ENCODE measurements at regions not wholly inside any gene's neighbourhood (a gene's known extent, or its start where the extent isn't known, plus 50 kb on each side); places are given as distances from the start of the nearest gene placed in this dataset.

GRCh38 chr2:217283460-217283859 lies 423.6 kb upstream of the TNP1 start:
- no peaks in the 10 kb centered on the region for H3K79me2 ChIP-seq (ENCODE audit: insufficient read depth, low read length)
- in situ Hi-C loops (cut with HindIII; ENCODE audit: extremely low pct_ligation_motif_present, low pct_unique_long_range_greater_than_20kb) = no loop called here
- intact Hi-C loops (cut with micrococcal nuclease; ENCODE audit: unreplicated experiment) = no loop called here
- H3K9ac ChIP-seq (ENCODE audit: insufficient read depth, low read depth, low read length) = no peak overlapping the region
- FAIRE-seq (no peak), DNase-seq (ENCODE audit: low spot score) (no peak), ATAC-seq (no peak)
- H3K36me3 ChIP-seq (replicated peaks in 1 of 2; ENCODE audit: control insufficient read depth in 1 of 2, insufficient read depth in 2 of 2, low read length in 2 of 2) = no peaks in the 10 kb centered on the region
- 0 out of 5 replicates have a peak, but pooled peaks cover 0 to 3% of the 10 kb centered on the region in 2 experiments for H3K27me3 ChIP-seq (ENCODE audit: control insufficient read depth in 1 of 2, insufficient read depth in 2 of 2, low read length in 2 of 2)
- no peak overlapping the region for H3K4me3 ChIP-seq (replicated peaks in 1 of 3; ENCODE audit: insufficient read depth in 1 of 3, low read depth in 2 of 3, low read length in 3 of 3)
- no TSS peak for BruUV-seq (replicated peaks)
- no peaks in the 10 kb centered on the region for H3K4me1 ChIP-seq (ENCODE audit: insufficient read depth, low read length)
- TF ChIP-seq KAT8 (CRISPR knock-in tag; IDR thresholded peaks at IDR 0.05) = no peak
- TF ChIP-seq ZNF329 (CRISPR knock-in tag; IDR thresholded peaks at IDR 0.05; ENCODE audit: low read depth) = no peak
- no peak for TF ChIP-seq U2AF1 (optimal IDR thresholded peaks at IDR 0.05; ENCODE audit: low read depth, low read length)
- TF ChIP-seq CSRNP2 (CRISPR knock-in tag; conservative IDR thresholded peaks at IDR 0.05; ENCODE audit: low read depth) = no peak
- TF ChIP-seq E2F1 (CRISPR knock-in tag; IDR thresholded peaks at IDR 0.05) = no peak
- TF ChIP-seq SOX5 (CRISPR knock-in tag; IDR thresholded peaks at IDR 0.05; ENCODE audit: borderline replicate concordance) = no peak
- TF ChIP-seq RAD21 (CRISPR knock-in tag; IDR thresholded peaks at IDR 0.05) = no peak
- WGBS (ENCODE audit: low lambda C conversion rate) = 24% methylated on average over 6 of the region's 6 CpGs
- no peak overlapping the region for H3K4me2 ChIP-seq (ENCODE audit: low read depth, low read length)
- H4K20me1 ChIP-seq (ENCODE audit: insufficient read depth, low read length) = no peaks in the 10 kb centered on the region
- H2AFZ ChIP-seq (ENCODE audit: low read length) = no peak overlapping the region
- ChIA-PET POLR2A (no interaction called here), CTCF (ENCODE audit: low intra/inter-chr PET ratio, low total read pairs) (no interaction called here)
- no peak overlapping the region for H3K27ac ChIP-seq (ENCODE audit: extremely low read length, insufficient read depth, low read length)
- no peaks in the 10 kb centered on the region for H3K9me3 ChIP-seq (ENCODE audit: low read length)

- BruUV-seq (replicated peaks) = no TSS peak
- 5% methylated on average over 2 of the region's 2 CpGs for WGBS (ENCODE audit: low lambda C conversion rate)
- H3K4me1 ChIP-seq (ENCODE audit: insufficient read depth, low read length) = no peaks in the 10 kb centered on the region
- H3K9ac ChIP-seq (ENCODE audit: insufficient read depth, low read depth, low read length) = no peak overlapping the region
- ATAC-seq (no peak), DNase-seq (ENCODE audit: low spot score) (no peak), FAIRE-seq (no peak)
- H3K27ac ChIP-seq (ENCODE audit: extremely low read length, insufficient read depth, low read length) = no peak overlapping the region
- H3K9me3 ChIP-seq (ENCODE audit: low read length) = no peaks in the 10 kb centered on the region
- ChIA-PET POLR2A (no interaction called here), CTCF (ENCODE audit: low intra/inter-chr PET ratio, low total read pairs) (no interaction called here)
- no peak overlapping the region for H3K4me2 ChIP-seq (ENCODE audit: low read depth, low read length)
- H3K79me2 ChIP-seq (ENCODE audit: insufficient read depth, low read length) = no peaks in the 10 kb centered on the region
- H4K20me1 ChIP-seq (ENCODE audit: insufficient read depth, low read length) = no peaks in the 10 kb centered on the region
- in situ Hi-C loops (cut with HindIII; ENCODE audit: extremely low pct_ligation_motif_present, low pct_unique_long_range_greater_than_20kb) (no loop called here), intact Hi-C loops (cut with micrococcal nuclease; ENCODE audit: unreplicated experiment) (no loop called here)
- H3K27me3 ChIP-seq (ENCODE audit: control insufficient read depth in 1 of 2, insufficient read depth in 2 of 2, low read length in 2 of 2) = 0 out of 5 replicates have a peak, but pooled peaks cover 0 to 3% of the 10 kb centered on the region in 2 experiments
- H3K4me3 ChIP-seq (replicated peaks in 1 of 3; ENCODE audit: insufficient read depth in 1 of 3, low read depth in 2 of 3, low read length in 3 of 3) = no peak overlapping the region
- no peaks in the 10 kb centered on the region for H3K36me3 ChIP-seq (replicated peaks in 1 of 2; ENCODE audit: control insufficient read depth in 1 of 2, insufficient read depth in 2 of 2, low read length in 2 of 2)
- no peak overlapping the region for H2AFZ ChIP-seq (ENCODE audit: low read length)
- TF ChIP-seq ZNF550 (CRISPR knock-in tag; IDR thresholded peaks at IDR 0.05; ENCODE audit: borderline replicate concordance) = no peak
- no peak for TF ChIP-seq ZNF3 (CRISPR knock-in tag; IDR thresholded peaks at IDR 0.05)
- TF ChIP-seq PLSCR1 (CRISPR knock-in tag; IDR thresholded peaks at IDR 0.05; ENCODE audit: borderline replicate concordance) = no peak
- TF ChIP-seq ZNF574 (CRISPR knock-in tag; IDR thresholded peaks at IDR 0.05) = no peak
- no peak for TF ChIP-seq ZZZ3 (CRISPR knock-in tag; IDR thresholded peaks at IDR 0.05; ENCODE audit: borderline replicate concordance)
- no peak for TF ChIP-seq TCF7 (IDR thresholded peaks at IDR 0.05; ENCODE audit: low read depth)
These were observed 422.7 kb upstream of the TNP1 start for GRCh38 chr2:217282531-217282930.
